ENCODE measurements at regions not wholly inside any gene's neighbourhood (a gene's known extent, or its start where the extent isn't known, plus 50 kb on each side); places are given as distances from the start of the nearest gene placed in this dataset.
"Not testable (repeated sequence)": the region's sequence is repeated elsewhere in the genome, so short reads cannot be mapped to it uniquely, and the experiment has no call there.

DNA sequence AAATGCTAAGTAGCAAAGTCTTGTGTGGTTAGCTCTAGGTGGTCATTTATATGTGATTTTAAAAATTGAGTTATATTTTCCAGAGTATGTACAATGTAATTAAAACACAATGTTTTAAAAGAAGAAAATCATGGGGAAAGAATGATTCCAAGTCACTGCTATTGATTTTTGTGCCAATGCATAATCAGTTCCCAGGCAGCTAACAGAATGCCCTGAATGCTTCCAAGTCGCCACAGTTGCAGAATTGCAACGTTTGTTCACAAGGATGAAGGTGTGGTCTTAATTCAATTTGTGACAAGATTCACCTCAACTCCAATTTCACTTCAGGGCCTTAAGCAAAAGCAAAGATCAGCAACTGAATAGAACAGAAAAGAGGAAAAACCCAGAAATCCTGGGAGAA, 200.4 kb downstream of the SPP2 start:
- no peak overlapping the region for H3K27ac ChIP-seq
- no peaks in the 10 kb centered on the region for H3K9me3 ChIP-seq
- no peak for TF ChIP-seq CTCF (IDR thresholded peaks at IDR 0.05)
- H3K36me3 ChIP-seq = no peaks in the 10 kb centered on the region
- no peak overlapping the region for H3K4me3 ChIP-seq
- DNase-seq = no peak
- peaks cover 0 to 6% (median 0%) of the 10 kb centered on the region in 4 donors for H3K4me1 ChIP-seq
- H3K27me3 ChIP-seq = peaks cover 0 to 9% of the 10 kb centered on the region in 2 donors
- intact Hi-C loops (cut with DNase I; ENCODE audit: low total_unique reads) = no loop called here

DNA sequence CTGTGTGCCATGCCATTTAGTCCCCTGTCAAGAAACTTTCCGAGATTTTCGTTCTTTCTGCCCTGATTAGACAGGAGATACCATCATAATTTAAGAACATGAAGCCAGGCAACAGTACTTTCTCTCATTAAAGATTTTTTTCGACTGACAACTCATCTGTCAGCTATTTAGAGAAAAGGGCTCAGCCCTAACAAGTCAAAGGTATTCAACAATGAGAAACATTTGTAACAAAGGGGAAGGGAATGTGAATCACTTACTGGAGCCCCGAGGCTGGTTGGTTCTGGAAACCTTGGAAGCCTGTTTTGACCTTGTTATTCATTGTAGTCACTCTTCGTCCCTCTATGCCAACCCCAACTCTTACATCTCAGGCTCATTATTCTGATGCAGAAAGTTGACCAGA, 199.4 kb downstream of the SPP2 start:
- intact Hi-C loops (cut with DNase I; ENCODE audit: low total_unique reads) = no loop called here

GRCh38 chr2:234249034-234249735, 198.7 kb downstream of the SPP2 start:
- Histone ChIP-seq H3K27ac (no peak overlapping the region), H3K36me3 (no peaks in the 10 kb centered on the region), H3K27me3 (peaks cover 0 to 9% of the 10 kb centered on the region in 2 donors), H3K9me3 (no peaks in the 10 kb centered on the region), H3K4me3 (no peak overlapping the region), H3K4me1 (peaks cover 0 to 6% (median 0%) of the 10 kb centered on the region in 4 donors)
- intact Hi-C loops (cut with DNase I; ENCODE audit: low total_unique reads) = no loop called here
- DNase-seq = no peak
- no peak for TF ChIP-seq CTCF (IDR thresholded peaks at IDR 0.05)

More for the DNA sequence above, 199.4 kb downstream of the SPP2 start:
- H3K4me3 ChIP-seq = no peak overlapping the region
- H3K36me3 ChIP-seq = no peaks in the 10 kb centered on the region
- no peak for DNase-seq
- H3K27me3 ChIP-seq = peaks cover 0 to 9% of the 10 kb centered on the region in 2 donors
- no peak overlapping the region for H3K27ac ChIP-seq
- peaks cover 0 to 6% (median 0%) of the 10 kb centered on the region in 4 donors for H3K4me1 ChIP-seq
- TF ChIP-seq CTCF (IDR thresholded peaks at IDR 0.05) = no peak
- H3K9me3 ChIP-seq = no peaks in the 10 kb centered on the region

DNA sequence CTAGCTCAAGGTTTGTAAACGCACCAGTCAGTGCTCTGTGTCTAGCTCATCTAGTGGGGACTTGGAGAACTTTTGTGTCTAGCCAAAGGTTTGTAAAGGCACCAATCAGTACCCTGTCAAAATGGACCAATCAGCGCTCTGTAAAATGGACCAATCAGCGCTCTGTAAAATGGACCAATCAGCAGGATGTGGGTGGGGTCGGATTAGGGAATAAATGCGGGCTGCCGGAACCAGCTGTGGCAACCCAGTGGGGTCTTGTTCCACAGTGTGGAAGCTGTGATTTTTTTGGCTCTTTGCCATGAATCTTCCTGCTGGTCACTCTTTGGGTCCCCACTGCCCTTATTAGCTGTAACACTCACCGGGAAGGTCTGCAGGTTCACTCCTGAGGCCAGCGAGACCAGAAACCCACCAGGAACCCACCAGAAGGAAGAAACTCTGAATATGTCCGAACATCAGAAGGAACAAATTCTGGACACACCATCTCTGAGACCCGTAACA, 197.8 kb downstream of the SPP2 start:
- intact Hi-C loops (cut with DNase I; ENCODE audit: low total_unique reads) = not testable (repeated sequence)

DNA sequence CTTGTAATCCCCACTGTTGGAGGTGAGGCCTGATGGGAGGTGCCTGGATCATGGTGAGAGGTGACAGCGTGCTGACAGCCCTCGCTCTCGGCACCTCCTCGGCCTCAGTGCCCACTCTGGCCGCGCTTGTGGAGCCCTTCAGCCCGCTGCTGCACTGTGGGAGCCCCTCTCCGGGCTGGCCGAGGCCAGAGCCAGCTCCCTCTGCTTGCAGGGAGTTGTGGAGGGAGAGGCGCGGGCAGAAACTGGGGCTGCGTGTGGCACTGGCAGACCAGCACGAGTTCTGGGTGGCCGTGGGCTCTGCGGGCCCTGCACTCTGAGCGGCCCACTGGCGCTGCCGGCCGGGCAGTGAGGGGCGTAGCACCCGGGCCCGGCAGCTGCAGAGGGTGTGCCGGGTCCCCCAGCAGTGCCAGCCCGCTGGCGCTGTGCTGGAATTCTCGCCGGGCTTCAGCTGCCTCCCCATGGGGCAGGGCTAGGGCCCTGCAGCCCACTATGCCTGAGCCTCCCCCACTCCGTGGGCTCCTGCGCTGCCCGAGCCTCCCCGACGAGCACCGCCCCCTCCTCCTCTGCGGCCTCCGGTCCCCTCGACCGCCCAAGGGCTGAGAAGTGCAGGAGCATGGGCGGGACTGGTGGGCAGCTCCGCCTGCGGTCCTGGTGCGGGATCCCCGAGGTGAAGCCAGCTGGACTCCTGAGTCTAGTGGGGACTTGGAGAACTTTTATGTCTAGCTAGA, 197.1 kb downstream of the SPP2 start:
- H3K9me3 ChIP-seq = no peaks in the 10 kb centered on the region
- no peak for DNase-seq
- peaks cover 0 to 4% (median 0%) of the 10 kb centered on the region in 4 donors for H3K4me1 ChIP-seq

More for the DNA sequence above, 197.8 kb downstream of the SPP2 start:
- H3K27me3 ChIP-seq, H3K4me3 ChIP-seq, H3K27ac ChIP-seq, DNase-seq, H3K9me3 ChIP-seq, H3K36me3 ChIP-seq, H3K4me1 ChIP-seq: not testable (repeated sequence)

More for the DNA sequence above, 197.1 kb downstream of the SPP2 start:
- H3K27me3 ChIP-seq = peaks cover 0 to 9% of the 10 kb centered on the region in 2 donors
- TF ChIP-seq CTCF (IDR thresholded peaks at IDR 0.05) = no peak
- no peak overlapping the region for H3K4me3 ChIP-seq
- H3K27ac ChIP-seq = no peak overlapping the region
- intact Hi-C loops (cut with DNase I; ENCODE audit: low total_unique reads) = no loop called here
- no peaks in the 10 kb centered on the region for H3K36me3 ChIP-seq

Measured in tibial artery (tissue), 4 donors.